GM21526 (cell line): ENCODE measurements at regions not wholly inside any gene's neighbourhood (a gene's known extent, or its start where the extent isn't known, plus 50 kb on each side); places are given as distances from the start of the nearest gene placed in this dataset.
"Not testable (repeated sequence)": the region's sequence is repeated elsewhere in the genome, so short reads cannot be mapped to it uniquely, and the experiment has no call there.

ENCODE experiments used
- ATAC-seq: cut with Tn5 transposase; IDR thresholded peaks from one replicate; pipeline ENCODE4 v1.9.1; 2021; ENCODE audit warnings: moderate library complexity; ENCODE audit not compliant: unreplicated experiment, low FRiP score

- ATAC-seq = no peak
Observed at GRCh38 chr11:29634244-29634643, 382.6 kb downstream of the KCNA4 start.

- no peak for ATAC-seq
Observed at GRCh38 chr11:29629286-29629685, 387.5 kb downstream of the KCNA4 start.

- ATAC-seq = no peak
Observed at GRCh38 chr11:29628609-29629008, 388.2 kb downstream of the KCNA4 start.

DNA sequence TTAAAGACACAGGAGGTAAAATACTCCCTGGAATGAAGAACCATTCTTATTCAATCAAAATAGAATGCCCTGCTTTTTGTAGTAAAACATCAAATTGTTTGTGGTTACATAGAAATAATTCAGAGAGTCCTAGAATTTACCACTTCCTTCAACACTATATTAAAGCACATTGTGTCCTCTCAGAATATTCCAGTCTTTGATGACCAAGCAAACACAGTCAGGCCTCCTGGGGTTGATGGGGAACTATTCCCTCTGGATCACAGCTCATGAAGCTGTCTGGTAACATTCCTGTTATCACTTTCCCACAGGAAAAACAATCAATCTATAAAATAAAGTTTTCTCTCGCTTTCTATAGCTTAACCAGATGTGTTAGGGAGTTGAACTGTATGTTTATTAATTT, 389.3 kb downstream of the KCNA4 start:
- ATAC-seq = no peak

- no peak for ATAC-seq
Observed at GRCh38 chr11:29623144-29623722, 393.6 kb downstream of the KCNA4 start.

DNA sequence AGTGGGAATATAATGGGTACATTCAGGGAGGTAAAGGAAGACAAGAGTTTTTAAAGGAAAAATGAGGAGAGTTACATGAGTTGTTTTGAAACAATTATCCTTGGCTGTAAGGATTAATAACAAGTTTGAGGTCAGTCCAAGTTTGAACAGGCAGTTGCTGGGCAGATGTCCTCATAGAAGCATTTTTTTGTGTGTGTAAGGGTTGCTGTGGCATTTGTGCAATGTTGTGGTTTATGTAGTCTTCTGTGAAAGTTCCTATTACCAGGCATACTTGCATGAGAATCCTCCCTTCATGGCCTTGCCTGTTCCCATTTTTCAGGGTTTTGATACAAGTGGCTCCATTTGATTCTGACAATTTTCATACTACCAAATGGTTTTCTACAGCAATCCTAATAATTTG, 400.2 kb downstream of the KCNA4 start:
- ATAC-seq = no peak

- no peak for ATAC-seq
Observed at GRCh38 chr11:29612423-29612822, 404.4 kb downstream of the KCNA4 start.

GRCh38 chr11:29606330-29607031, 410.3 kb downstream of the KCNA4 start:
- no peak for ATAC-seq

DNA sequence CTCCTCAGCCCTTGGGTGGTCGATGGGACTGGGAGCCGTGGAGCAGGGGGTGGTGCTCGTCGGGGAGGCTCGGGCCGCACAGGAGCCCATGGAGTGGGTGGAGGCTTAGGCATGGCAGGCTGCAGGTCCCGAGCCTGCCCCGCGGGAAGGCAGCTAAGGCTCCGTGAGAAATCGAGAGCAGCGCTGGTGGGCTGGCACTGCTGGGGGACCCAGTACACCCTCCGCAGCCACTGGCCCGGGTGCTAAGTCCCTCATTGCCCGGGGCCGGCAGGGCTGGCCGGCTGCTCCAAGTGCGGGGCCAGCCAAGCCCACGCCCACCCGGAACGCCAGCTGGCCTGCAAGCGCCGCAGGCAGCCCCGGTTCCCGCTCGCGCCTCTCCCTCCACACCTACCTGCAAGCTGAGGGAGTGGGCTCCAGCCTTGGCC, 416.7 kb downstream of the KCNA4 start:
- ATAC-seq = not testable (repeated sequence)

DNA sequence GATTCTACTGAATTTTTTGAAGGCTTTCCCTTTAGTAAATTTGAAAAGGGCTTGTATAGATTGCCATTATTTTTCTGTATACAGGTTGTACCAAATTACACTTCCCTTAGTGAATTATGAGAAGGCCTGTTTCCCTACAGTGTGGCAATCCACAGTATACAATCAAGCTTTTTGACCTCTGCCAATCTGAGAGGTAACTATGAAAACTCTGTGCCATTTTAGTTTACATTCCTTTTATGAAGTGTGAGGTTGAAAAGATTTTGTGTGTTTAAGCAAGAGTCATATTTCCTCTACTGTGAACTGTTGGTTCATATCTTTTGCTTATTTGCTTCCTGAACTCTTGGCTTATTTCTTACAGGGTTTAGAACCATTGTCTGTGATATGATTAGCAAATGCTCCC, 432.5 kb downstream of the KCNA4 start:
- ATAC-seq = no peak

- ATAC-seq = no peak
Observed at GRCh38 chr11:29578806-29579205, 438.0 kb downstream of the KCNA4 start.

GRCh38 chr11:29564486-29564885, 452.3 kb downstream of the KCNA4 start:
- no peak for ATAC-seq

GRCh38 chr11:29562183-29562582, 454.6 kb downstream of the KCNA4 start:
- no peak for ATAC-seq

DNA sequence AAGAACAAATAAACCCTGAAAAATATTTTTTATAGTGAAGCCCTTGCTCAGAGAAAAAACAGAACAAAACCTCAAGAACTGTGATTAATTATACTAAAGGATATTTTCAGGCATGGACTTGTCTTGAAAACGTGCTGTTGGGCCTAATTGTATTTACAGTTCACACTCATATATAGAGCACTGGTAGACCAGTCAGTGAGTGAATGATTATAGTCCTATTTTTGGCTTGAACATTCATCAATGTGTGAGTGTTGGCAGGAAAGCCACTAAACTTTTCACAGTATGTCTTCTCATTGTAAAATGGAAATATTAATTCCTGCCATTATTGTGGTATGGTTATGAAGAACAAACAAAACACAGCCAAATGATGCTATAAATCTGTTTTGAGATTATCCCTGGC, 462.8 kb downstream of the KCNA4 start:
- no peak for ATAC-seq

- ATAC-seq = no peak
Observed at GRCh38 chr11:29538339-29539036, 478.3 kb downstream of the KCNA4 start.

- ATAC-seq = no peak
Observed at GRCh38 chr11:29534836-29535235, 482.0 kb downstream of the KCNA4 start.

DNA sequence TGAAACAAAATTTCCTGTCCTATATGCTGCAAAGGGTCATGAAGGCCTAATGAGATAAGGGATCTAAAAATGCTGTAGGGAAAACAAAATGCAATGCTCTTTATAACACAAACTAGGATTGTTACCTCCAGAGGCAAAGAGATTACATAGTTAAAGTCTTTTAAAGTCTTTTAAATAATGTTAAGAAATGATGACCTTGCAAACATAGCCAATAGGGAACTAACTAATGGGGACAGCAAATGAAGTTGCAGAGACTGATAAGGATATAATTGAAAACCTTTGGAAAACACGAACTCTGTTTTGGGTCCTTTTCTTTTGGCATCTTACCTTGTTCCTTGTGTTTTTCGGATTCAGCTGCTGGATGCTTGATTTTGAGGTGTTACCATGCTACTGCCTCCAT, 485.9 kb downstream of the KCNA4 start:
- no peak for ATAC-seq

DNA sequence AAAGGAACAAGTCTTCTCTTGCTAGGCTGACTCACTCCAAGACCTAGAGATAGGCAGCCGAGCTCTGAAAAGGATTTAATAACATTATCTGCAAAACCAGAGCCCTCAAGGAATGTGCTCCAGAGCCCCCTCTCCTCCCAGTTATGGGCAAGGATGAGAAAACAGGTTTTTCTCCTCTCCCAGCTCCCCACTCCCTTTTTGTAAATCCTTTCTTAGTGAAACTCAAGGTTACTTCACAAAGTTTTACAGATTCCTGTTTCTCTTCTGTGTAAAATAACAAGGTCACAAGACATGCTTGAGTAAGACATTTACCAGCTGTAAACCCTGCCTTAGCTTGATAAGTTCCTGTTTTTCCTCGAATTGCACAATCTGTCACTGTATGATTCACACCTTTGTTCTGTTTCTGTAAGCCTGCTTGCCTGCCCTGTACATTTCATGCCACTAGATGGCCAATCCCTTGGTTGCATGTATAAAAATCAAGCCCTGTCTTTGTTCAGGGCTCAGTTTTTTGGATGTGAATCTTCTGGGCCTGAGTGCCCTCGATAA, 489.4 kb downstream of the KCNA4 start:
- ATAC-seq = no peak

DNA sequence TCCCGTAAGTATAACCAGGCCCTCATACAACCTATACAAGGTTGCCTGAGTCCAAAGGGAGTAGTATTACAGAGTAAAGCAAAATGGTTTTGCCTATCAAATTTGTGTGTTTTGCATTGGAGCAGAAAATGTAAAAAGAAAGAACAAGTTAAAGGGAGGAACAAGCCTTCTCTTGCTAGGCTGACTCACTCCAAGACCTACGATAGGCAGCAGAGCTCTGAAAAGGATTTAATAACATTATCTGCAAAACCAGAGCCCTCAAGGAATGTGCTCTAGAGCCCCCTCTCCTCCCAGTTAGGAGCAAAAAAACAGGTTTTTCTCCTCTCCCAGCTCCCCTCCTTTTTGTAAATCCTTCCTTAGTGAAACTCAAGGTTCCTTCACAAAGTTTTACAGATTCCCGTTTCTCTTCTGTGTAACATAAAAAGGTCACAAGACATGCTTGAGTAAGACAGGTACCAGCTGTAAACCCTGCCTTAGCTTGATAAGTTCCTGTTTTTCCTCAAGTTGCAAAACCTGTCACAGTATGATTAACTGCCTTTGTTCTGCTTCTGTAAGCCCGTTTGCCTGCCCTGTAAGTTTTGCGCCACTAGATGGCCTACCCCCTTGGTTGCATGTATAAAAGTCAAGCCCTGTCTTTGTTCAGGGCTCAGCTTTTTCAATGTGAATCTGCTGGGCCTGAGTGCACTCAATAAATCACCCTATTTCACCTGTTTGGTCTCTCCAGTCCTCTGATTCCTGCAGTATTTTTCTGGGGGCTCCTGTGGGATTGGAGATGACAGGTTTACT, 498.2 kb downstream of the KCNA4 start:
- ATAC-seq = no peak

DNA sequence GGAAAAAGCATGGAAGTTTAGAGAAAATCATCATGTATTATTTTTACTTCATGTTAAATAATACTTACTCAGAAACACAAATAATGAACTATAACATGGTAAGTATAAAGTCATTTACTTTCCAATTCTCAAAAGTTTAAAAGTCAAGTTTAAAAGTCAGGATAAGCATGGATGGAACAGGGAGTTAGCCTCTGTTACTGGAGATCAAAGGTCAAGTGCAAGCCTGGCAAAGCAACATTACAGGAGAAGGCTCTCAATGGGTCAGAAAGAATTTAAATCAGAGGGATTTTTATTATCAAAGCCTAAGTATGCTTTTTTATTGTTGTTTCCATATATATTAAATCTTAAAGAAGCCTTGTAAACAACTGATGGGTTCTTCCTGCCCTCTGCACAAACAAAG, 505.4 kb downstream of the KCNA4 start:
- ATAC-seq = no peak

- ATAC-seq = no peak
Observed at GRCh38 chr11:29507376-29507775, 509.5 kb downstream of the KCNA4 start.
